WTC11 (cell line): ENCODE measurements at regions not wholly inside any gene's neighbourhood (a gene's known extent, or its start where the extent isn't known, plus 50 kb on each side); places are given as distances from the start of the nearest gene placed in this dataset.

ENCODE experiments used
- E2F4 ChIP-seq: sonication (generic); formaldehyde crosslinking; IDR thresholded peaks from 2 replicates; pipeline ENCODE4 v1.8.1; 2022; ENCODE audit warnings: low read depth, mild to moderate bottlenecking, moderate library complexity, missing genetic modification reagents, borderline replicate concordance
- NR1H2 ChIP-seq: sonication (generic); formaldehyde crosslinking; IDR thresholded peaks from 2 replicates; pipeline ENCODE4 v1.9.0; 2021; ENCODE audit warnings: mild to moderate bottlenecking, moderate library complexity, missing genetic modification reagents
- NR3C1 ChIP-seq: sonication (generic); formaldehyde crosslinking; conservative IDR thresholded peaks from 2 replicates; pipeline ENCODE4 v1.8.1; 2023; ENCODE audit warnings: low read depth, mild to moderate bottlenecking, missing genetic modification reagents
- RORB ChIP-seq: fragments of 250-450 bp; sonication (Bioruptor Pico); IDR thresholded peaks from 2 replicates; pipeline ENCODE4 v1.9.0; 2021; ENCODE audit warnings: mild to moderate bottlenecking
- ZNF232 ChIP-seq: sonication (generic); formaldehyde crosslinking; IDR thresholded peaks from 2 replicates; pipeline ENCODE4 v1.8.0; 2022; ENCODE audit warnings: mild to moderate bottlenecking, missing genetic modification reagents
- ZNF396 ChIP-seq: fragments of 250-450 bp; sonication (Bioruptor Pico); IDR thresholded peaks from 2 replicates; pipeline ENCODE4 v1.8.0; 2021; ENCODE audit warnings: mild to moderate bottlenecking, moderate library complexity, borderline replicate concordance
- TF ChIP-seq, protein P1 (sequence below): fragments of 200-600 bp; IDR thresholded peaks from 2 replicates; pipeline ENCODE4 v1.8.0; 2022; ENCODE audit warnings: antibody characterized with exemption
- TF ChIP-seq, protein P2 (sequence below): sonication (generic); formaldehyde crosslinking; IDR thresholded peaks from 2 replicates; pipeline ENCODE4 v1.8.0; 2022; ENCODE audit warnings: missing genetic modification reagents

- TF ChIP-seq, protein P1, sequence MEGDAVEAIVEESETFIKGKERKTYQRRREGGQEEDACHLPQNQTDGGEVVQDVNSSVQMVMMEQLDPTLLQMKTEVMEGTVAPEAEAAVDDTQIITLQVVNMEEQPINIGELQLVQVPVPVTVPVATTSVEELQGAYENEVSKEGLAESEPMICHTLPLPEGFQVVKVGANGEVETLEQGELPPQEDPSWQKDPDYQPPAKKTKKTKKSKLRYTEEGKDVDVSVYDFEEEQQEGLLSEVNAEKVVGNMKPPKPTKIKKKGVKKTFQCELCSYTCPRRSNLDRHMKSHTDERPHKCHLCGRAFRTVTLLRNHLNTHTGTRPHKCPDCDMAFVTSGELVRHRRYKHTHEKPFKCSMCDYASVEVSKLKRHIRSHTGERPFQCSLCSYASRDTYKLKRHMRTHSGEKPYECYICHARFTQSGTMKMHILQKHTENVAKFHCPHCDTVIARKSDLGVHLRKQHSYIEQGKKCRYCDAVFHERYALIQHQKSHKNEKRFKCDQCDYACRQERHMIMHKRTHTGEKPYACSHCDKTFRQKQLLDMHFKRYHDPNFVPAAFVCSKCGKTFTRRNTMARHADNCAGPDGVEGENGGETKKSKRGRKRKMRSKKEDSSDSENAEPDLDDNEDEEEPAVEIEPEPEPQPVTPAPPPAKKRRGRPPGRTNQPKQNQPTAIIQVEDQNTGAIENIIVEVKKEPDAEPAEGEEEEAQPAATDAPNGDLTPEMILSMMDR, result no peak
- no peak for TF ChIP-seq NR1H2 (CRISPR knock-in tag)
- TF ChIP-seq, protein P2, sequence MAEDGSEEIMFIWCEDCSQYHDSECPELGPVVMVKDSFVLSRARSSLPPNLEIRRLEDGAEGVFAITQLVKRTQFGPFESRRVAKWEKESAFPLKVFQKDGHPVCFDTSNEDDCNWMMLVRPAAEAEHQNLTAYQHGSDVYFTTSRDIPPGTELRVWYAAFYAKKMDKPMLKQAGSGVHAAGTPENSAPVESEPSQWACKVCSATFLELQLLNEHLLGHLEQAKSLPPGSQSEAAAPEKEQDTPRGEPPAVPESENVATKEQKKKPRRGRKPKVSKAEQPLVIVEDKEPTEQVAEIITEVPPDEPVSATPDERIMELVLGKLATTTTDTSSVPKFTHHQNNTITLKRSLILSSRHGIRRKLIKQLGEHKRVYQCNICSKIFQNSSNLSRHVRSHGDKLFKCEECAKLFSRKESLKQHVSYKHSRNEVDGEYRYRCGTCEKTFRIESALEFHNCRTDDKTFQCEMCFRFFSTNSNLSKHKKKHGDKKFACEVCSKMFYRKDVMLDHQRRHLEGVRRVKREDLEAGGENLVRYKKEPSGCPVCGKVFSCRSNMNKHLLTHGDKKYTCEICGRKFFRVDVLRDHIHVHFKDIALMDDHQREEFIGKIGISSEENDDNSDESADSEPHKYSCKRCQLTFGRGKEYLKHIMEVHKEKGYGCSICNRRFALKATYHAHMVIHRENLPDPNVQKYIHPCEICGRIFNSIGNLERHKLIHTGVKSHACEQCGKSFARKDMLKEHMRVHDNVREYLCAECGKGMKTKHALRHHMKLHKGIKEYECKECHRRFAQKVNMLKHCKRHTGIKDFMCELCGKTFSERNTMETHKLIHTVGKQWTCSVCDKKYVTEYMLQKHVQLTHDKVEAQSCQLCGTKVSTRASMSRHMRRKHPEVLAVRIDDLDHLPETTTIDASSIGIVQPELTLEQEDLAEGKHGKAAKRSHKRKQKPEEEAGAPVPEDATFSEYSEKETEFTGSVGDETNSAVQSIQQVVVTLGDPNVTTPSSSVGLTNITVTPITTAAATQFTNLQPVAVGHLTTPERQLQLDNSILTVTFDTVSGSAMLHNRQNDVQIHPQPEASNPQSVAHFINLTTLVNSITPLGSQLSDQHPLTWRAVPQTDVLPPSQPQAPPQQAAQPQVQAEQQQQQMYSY (CRISPR knock-in tag), result no peak
- TF ChIP-seq ZNF232 (CRISPR knock-in tag), result no peak
- TF ChIP-seq NR3C1, result no peak
- TF ChIP-seq RORB, result no peak
- TF ChIP-seq E2F4 (CRISPR knock-in tag), result no peak
- no peak for TF ChIP-seq ZNF396 (CRISPR knock-in tag)
Observed at GRCh38 chr9:129347316-129348120, 169.5 kb upstream of the IER5L start.
